ENCODE measurements at regions not wholly inside any gene's neighbourhood (a gene's known extent, or its start where the extent isn't known, plus 50 kb on each side); places are given as distances from the start of the nearest gene placed in this dataset.

GRCh38 chr12:88273875-88274274 lies 131.8 kb downstream of the TMTC3 start:
- no peak overlapping the region for H3K9ac ChIP-seq (ENCODE audit: low read length)
- no peak overlapping the region for H3K27ac ChIP-seq (ENCODE audit: low read depth, low read length, poor library complexity, severe bottlenecking)
- no peaks in the 10 kb centered on the region for H3K36me3 ChIP-seq (ENCODE audit: insufficient read depth, low read length)
- no peaks in the 10 kb centered on the region for H3K27me3 ChIP-seq (ENCODE audit: insufficient read depth, low read length)
- no peaks in the 10 kb centered on the region for H3K4me1 ChIP-seq (ENCODE audit: insufficient read depth, low read length, severe bottlenecking)
- H3K79me2 ChIP-seq (ENCODE audit: insufficient read depth, low read length), result no peaks in the 10 kb centered on the region
- no peak overlapping the region for H3K4me3 ChIP-seq (ENCODE audit: low read depth, low read length, poor library complexity, severe bottlenecking)
- TF ChIP-seq CTCF (IDR thresholded peaks at IDR 0.05; ENCODE audit: low read length) (no peak), EZH2 (IDR thresholded peaks at IDR 0.05; ENCODE audit: borderline replicate concordance, low read length) (no peak)
- H4K20me1 ChIP-seq (ENCODE audit: insufficient read depth, low read length), result no peaks in the 10 kb centered on the region
- H3K4me2 ChIP-seq (ENCODE audit: low read length), result no peak overlapping the region
- no peak overlapping the region for H2AFZ ChIP-seq (ENCODE audit: low read length)
- no peaks in the 10 kb centered on the region for H3K9me2 ChIP-seq (ENCODE audit: low read depth, low read length)
- H3K9me3 ChIP-seq (ENCODE audit: low read length), result no peaks in the 10 kb centered on the region
- no peaks in the 10 kb centered on the region for H3F3A ChIP-seq (ENCODE audit: insufficient read depth, low read length)

GRCh38 chr12:88291498-88292131 lies 149.5 kb downstream of the TMTC3 start:
- Histone ChIP-seq H3K4me2 (ENCODE audit: low read length) (no peak overlapping the region), H3K9ac (ENCODE audit: low read length) (no peak overlapping the region), H4K20me1 (ENCODE audit: insufficient read depth, low read length) (no peaks in the 10 kb centered on the region), H3K36me3 (ENCODE audit: insufficient read depth, low read length) (no peaks in the 10 kb centered on the region), H3K27me3 (ENCODE audit: insufficient read depth, low read length) (no peaks in the 10 kb centered on the region), H2AFZ (ENCODE audit: low read length) (no peak overlapping the region), H3K9me2 (ENCODE audit: low read depth, low read length) (no peaks in the 10 kb centered on the region), H3F3A (ENCODE audit: insufficient read depth, low read length) (no peaks in the 10 kb centered on the region), H3K9me3 (ENCODE audit: low read length) (no peaks in the 10 kb centered on the region), H3K27ac (ENCODE audit: low read depth, low read length, poor library complexity, severe bottlenecking) (no peak overlapping the region), H3K4me3 (ENCODE audit: low read depth, low read length, poor library complexity, severe bottlenecking) (no peak overlapping the region), H3K4me1 (ENCODE audit: insufficient read depth, low read length, severe bottlenecking) (no peaks in the 10 kb centered on the region), H3K79me2 (ENCODE audit: insufficient read depth, low read length) (no peaks in the 10 kb centered on the region)
- TF ChIP-seq EZH2 (IDR thresholded peaks at IDR 0.05; ENCODE audit: borderline replicate concordance, low read length) (no peak), CTCF (IDR thresholded peaks at IDR 0.05; ENCODE audit: low read length) (no peak)

GRCh38 chr12:88298014-88298682 lies 156.0 kb downstream of the TMTC3 start:
- no peaks in the 10 kb centered on the region for H3F3A ChIP-seq (ENCODE audit: insufficient read depth, low read length)
- H3K36me3 ChIP-seq (ENCODE audit: insufficient read depth, low read length), result no peaks in the 10 kb centered on the region
- H4K20me1 ChIP-seq (ENCODE audit: insufficient read depth, low read length), result no peaks in the 10 kb centered on the region
- H3K27me3 ChIP-seq (ENCODE audit: insufficient read depth, low read length), result no peaks in the 10 kb centered on the region
- H3K9me3 ChIP-seq (ENCODE audit: low read length), result no peaks in the 10 kb centered on the region
- H3K27ac ChIP-seq (ENCODE audit: low read depth, low read length, poor library complexity, severe bottlenecking), result no peak overlapping the region
- H2AFZ ChIP-seq (ENCODE audit: low read length), result no peak overlapping the region
- H3K9me2 ChIP-seq (ENCODE audit: low read depth, low read length), result no peaks in the 10 kb centered on the region
- H3K4me2 ChIP-seq (ENCODE audit: low read length), result no peak overlapping the region
- H3K79me2 ChIP-seq (ENCODE audit: insufficient read depth, low read length), result no peaks in the 10 kb centered on the region
- H3K4me3 ChIP-seq (ENCODE audit: low read depth, low read length, poor library complexity, severe bottlenecking), result no peak overlapping the region
- no peaks in the 10 kb centered on the region for H3K4me1 ChIP-seq (ENCODE audit: insufficient read depth, low read length, severe bottlenecking)
- TF ChIP-seq EZH2 (IDR thresholded peaks at IDR 0.05; ENCODE audit: borderline replicate concordance, low read length) (no peak), CTCF (IDR thresholded peaks at IDR 0.05; ENCODE audit: low read length) (no peak)
- H3K9ac ChIP-seq (ENCODE audit: low read length), result no peak overlapping the region

All from OCI-LY1 (cell line).